ENCODE measurements at regions not wholly inside any gene's neighbourhood (a gene's known extent, or its start where the extent isn't known, plus 50 kb on each side); places are given as distances from the start of the nearest gene placed in this dataset.
"Not testable (repeated sequence)": the region's sequence is repeated elsewhere in the genome, so short reads cannot be mapped to it uniquely, and the experiment has no call there.

- Histone ChIP-seq H3K9ac (ENCODE audit: control insufficient read depth, extremely low read depth, insufficient read depth, low read length) (no peak overlapping the region), H2AFZ (ENCODE audit: control insufficient read depth, low read length) (no peak overlapping the region), H3K4me2 (ENCODE audit: control insufficient read depth, extremely low read depth, insufficient read depth, low read depth, low read length) (no peak overlapping the region), H3K4me3 (ENCODE audit: control insufficient read depth in 2 of 3, extremely low read depth in 1 of 3, insufficient read depth in 2 of 3, low read depth in 1 of 3, low read length in 3 of 3) (no peak overlapping the region), H3K79me2 (ENCODE audit: control insufficient read depth, insufficient read depth, low read length) (no peaks in the 10 kb centered on the region), H3K4me1 (ENCODE audit: control insufficient read depth, extremely low read depth, insufficient read depth, low read length) (peaks cover 12% of the 10 kb centered on the region), H3K27me3 (ENCODE audit: control insufficient read depth, extremely low read depth, insufficient read depth, low read length) (no peaks in the 10 kb centered on the region), H3K36me3 (ENCODE audit: control insufficient read depth in 2 of 2, extremely low read depth in 1 of 2, insufficient read depth in 2 of 2, low read length in 2 of 2) (no peaks in the 10 kb centered on the region), H3K27ac (ENCODE audit: control insufficient read depth, insufficient read depth, low read length) (no peak overlapping the region), H4K20me1 (ENCODE audit: control insufficient read depth, extremely low read depth, insufficient read depth, low read length) (no peaks in the 10 kb centered on the region), H3K9me3 (ENCODE audit: control insufficient read depth, low read depth, low read length) (no peaks in the 10 kb centered on the region), H3K9me1 (ENCODE audit: control insufficient read depth, extremely low read depth, insufficient read depth, low read length) (no peaks in the 10 kb centered on the region)
- DNase-seq (ENCODE audit: low read depth, low spot score) (no peak), FAIRE-seq (no peak)
- TF ChIP-seq EZH2 (IDR thresholded peaks at IDR 0.05; ENCODE audit: low read length): no peak
- TF ChIP-seq, protein P1, sequence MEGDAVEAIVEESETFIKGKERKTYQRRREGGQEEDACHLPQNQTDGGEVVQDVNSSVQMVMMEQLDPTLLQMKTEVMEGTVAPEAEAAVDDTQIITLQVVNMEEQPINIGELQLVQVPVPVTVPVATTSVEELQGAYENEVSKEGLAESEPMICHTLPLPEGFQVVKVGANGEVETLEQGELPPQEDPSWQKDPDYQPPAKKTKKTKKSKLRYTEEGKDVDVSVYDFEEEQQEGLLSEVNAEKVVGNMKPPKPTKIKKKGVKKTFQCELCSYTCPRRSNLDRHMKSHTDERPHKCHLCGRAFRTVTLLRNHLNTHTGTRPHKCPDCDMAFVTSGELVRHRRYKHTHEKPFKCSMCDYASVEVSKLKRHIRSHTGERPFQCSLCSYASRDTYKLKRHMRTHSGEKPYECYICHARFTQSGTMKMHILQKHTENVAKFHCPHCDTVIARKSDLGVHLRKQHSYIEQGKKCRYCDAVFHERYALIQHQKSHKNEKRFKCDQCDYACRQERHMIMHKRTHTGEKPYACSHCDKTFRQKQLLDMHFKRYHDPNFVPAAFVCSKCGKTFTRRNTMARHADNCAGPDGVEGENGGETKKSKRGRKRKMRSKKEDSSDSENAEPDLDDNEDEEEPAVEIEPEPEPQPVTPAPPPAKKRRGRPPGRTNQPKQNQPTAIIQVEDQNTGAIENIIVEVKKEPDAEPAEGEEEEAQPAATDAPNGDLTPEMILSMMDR (optimal IDR thresholded peaks at IDR 0.05 in 1 of 3, IDR thresholded peaks at IDR 0.05 in 1 of 3, conservative IDR thresholded peaks at IDR 0.05 in 1 of 3; ENCODE audit: extremely low read depth in 1 of 3, insufficient read depth in 2 of 3, low read length in 3 of 3): no peak
- dilution Hi-C loops (cut with MboI; ENCODE audit: extremely low pct_ligation_motif_present, low sequenced_read_pairs): no loop called here
Measured at GRCh38 chr5:58299256-58299655, 160.6 kb downstream of the PLK2 start.

GRCh38 chr5:58294598-58295305 lies 165.1 kb downstream of the PLK2 start:
- Histone ChIP-seq H2AFZ (ENCODE audit: control insufficient read depth, low read length) (no peak overlapping the region), H3K27ac (ENCODE audit: control insufficient read depth, insufficient read depth, low read length) (peak overlapping the region; percentile 8), H4K20me1 (ENCODE audit: control insufficient read depth, extremely low read depth, insufficient read depth, low read length) (no peaks in the 10 kb centered on the region), H3K36me3 (ENCODE audit: control insufficient read depth in 2 of 2, extremely low read depth in 1 of 2, insufficient read depth in 2 of 2, low read length in 2 of 2) (no peaks in the 10 kb centered on the region), H3K9me1 (ENCODE audit: control insufficient read depth, extremely low read depth, insufficient read depth, low read length) (no peaks in the 10 kb centered on the region), H3K79me2 (ENCODE audit: control insufficient read depth, insufficient read depth, low read length) (no peaks in the 10 kb centered on the region), H3K4me2 (ENCODE audit: control insufficient read depth, extremely low read depth, insufficient read depth, low read depth, low read length) (peak overlapping the region; percentile 66), H3K27me3 (ENCODE audit: control insufficient read depth, extremely low read depth, insufficient read depth, low read length) (no peaks in the 10 kb centered on the region), H3K9me3 (ENCODE audit: control insufficient read depth, low read depth, low read length) (no peaks in the 10 kb centered on the region), H3K4me3 (ENCODE audit: control insufficient read depth in 2 of 3, extremely low read depth in 1 of 3, insufficient read depth in 2 of 3, low read depth in 1 of 3, low read length in 3 of 3) (no peak overlapping the region), H3K9ac (ENCODE audit: control insufficient read depth, extremely low read depth, insufficient read depth, low read length) (no peak overlapping the region), H3K4me1 (ENCODE audit: control insufficient read depth, extremely low read depth, insufficient read depth, low read length) (peaks cover 13% of the 10 kb centered on the region)
- FAIRE-seq (peak; percentile 92), DNase-seq (ENCODE audit: low read depth, low spot score) (no peak)
- TF ChIP-seq, protein P1 (optimal IDR thresholded peaks at IDR 0.05 in 1 of 3, IDR thresholded peaks at IDR 0.05 in 1 of 3, conservative IDR thresholded peaks at IDR 0.05 in 1 of 3; ENCODE audit: extremely low read depth in 1 of 3, insufficient read depth in 2 of 3, low read length in 3 of 3): no peak
- TF ChIP-seq EZH2 (IDR thresholded peaks at IDR 0.05; ENCODE audit: low read length): no peak
- dilution Hi-C loops (cut with MboI; ENCODE audit: extremely low pct_ligation_motif_present, low sequenced_read_pairs): no loop called here

DNA sequence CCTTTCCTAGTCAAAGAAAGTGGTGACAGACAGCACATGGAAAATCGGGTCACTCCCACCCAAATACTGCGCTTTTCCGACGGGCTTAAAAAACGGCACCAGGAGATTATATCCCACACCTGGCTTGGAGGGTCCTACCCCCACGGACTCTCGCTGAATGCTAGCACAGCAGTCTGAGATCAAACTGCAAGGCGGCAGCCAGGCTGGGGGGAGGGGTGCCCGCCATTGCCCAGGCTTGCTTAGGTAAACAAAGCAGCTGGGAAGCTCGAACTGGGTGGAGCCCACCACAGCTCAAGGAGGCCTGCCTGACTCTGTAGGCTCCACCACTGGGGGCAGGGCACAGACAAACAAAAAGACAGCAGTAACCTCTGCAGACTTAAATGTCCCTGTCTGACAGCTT lies 171.6 kb downstream of the PLK2 start:
- H3K36me3 ChIP-seq (ENCODE audit: control insufficient read depth in 2 of 2, extremely low read depth in 1 of 2, insufficient read depth in 2 of 2, low read length in 2 of 2); dilution Hi-C loops (cut with MboI; ENCODE audit: extremely low pct_ligation_motif_present, low sequenced_read_pairs); H3K9ac ChIP-seq (ENCODE audit: control insufficient read depth, extremely low read depth, insufficient read depth, low read length); H3K79me2 ChIP-seq (ENCODE audit: control insufficient read depth, insufficient read depth, low read length); H3K4me2 ChIP-seq (ENCODE audit: control insufficient read depth, extremely low read depth, insufficient read depth, low read depth, low read length); H3K4me1 ChIP-seq (ENCODE audit: control insufficient read depth, extremely low read depth, insufficient read depth, low read length); FAIRE-seq; H3K27ac ChIP-seq (ENCODE audit: control insufficient read depth, insufficient read depth, low read length); H3K27me3 ChIP-seq (ENCODE audit: control insufficient read depth, extremely low read depth, insufficient read depth, low read length); H4K20me1 ChIP-seq (ENCODE audit: control insufficient read depth, extremely low read depth, insufficient read depth, low read length); H3K9me3 ChIP-seq (ENCODE audit: control insufficient read depth, low read depth, low read length); DNase-seq (ENCODE audit: low read depth, low spot score); H3K9me1 ChIP-seq (ENCODE audit: control insufficient read depth, extremely low read depth, insufficient read depth, low read length); H2AFZ ChIP-seq (ENCODE audit: control insufficient read depth, low read length); H3K4me3 ChIP-seq (ENCODE audit: control insufficient read depth in 2 of 3, extremely low read depth in 1 of 3, insufficient read depth in 2 of 3, low read depth in 1 of 3, low read length in 3 of 3): not testable (repeated sequence)
